ENCODE measurements at regions not wholly inside any gene's neighbourhood (a gene's known extent, or its start where the extent isn't known, plus 50 kb on each side); places are given as distances from the start of the nearest gene placed in this dataset.

- TF ChIP-seq PATZ1 (CRISPR knock-in tag; IDR thresholded peaks at IDR 0.05; ENCODE audit: borderline replicate concordance), result no peak
Observed at GRCh38 chr10:56895306-56895705, 534.2 kb upstream of the ZWINT start (continued).

- no peak for ATAC-seq
Observed at GRCh38 chr10:56881218-56881617, 520.2 kb upstream of the ZWINT start.

GRCh38 chr10:56880606-56881005 is 519.5 kb upstream of the ZWINT start:
- no peak for ATAC-seq
- TF ChIP-seq ZFP3 (CRISPR knock-in tag; IDR thresholded peaks at IDR 0.05), result no peak
- no peak for TF ChIP-seq PATZ1 (CRISPR knock-in tag; IDR thresholded peaks at IDR 0.05; ENCODE audit: borderline replicate concordance)
- no peak for TF ChIP-seq CREB5 (CRISPR knock-in tag; IDR thresholded peaks at IDR 0.05; ENCODE audit: low read depth)
- TF ChIP-seq ISL1 (CRISPR knock-in tag; IDR thresholded peaks at IDR 0.05), result no peak
- no peak for TF ChIP-seq TOX (CRISPR knock-in tag; IDR thresholded peaks at IDR 0.05; ENCODE audit: borderline replicate concordance)
- TF ChIP-seq CSDC2 (CRISPR knock-in tag; IDR thresholded peaks at IDR 0.05), result no peak
- no peak for TF ChIP-seq ZFP30 (CRISPR knock-in tag; IDR thresholded peaks at IDR 0.05)
- no peak for TF ChIP-seq TCF4 (CRISPR knock-in tag; IDR thresholded peaks at IDR 0.05; ENCODE audit: borderline replicate concordance)
- TF ChIP-seq BACH2 (CRISPR knock-in tag; IDR thresholded peaks at IDR 0.05; ENCODE audit: borderline replicate concordance), result no peak

More at GRCh38 chr10:56881218-56881617, 520.2 kb upstream of the ZWINT start:
- TF ChIP-seq ZFP3 (CRISPR knock-in tag; IDR thresholded peaks at IDR 0.05) (no peak), CSRNP3 (CRISPR knock-in tag; IDR thresholded peaks at IDR 0.05) (no peak), TOX (CRISPR knock-in tag; IDR thresholded peaks at IDR 0.05; ENCODE audit: borderline replicate concordance) (no peak), PPARA (CRISPR knock-in tag; IDR thresholded peaks at IDR 0.05; ENCODE audit: borderline replicate concordance) (no peak), CREB5 (CRISPR knock-in tag; IDR thresholded peaks at IDR 0.05; ENCODE audit: low read depth) (no peak), RARB (CRISPR knock-in tag; IDR thresholded peaks at IDR 0.05) (no peak), BACH2 (CRISPR knock-in tag; IDR thresholded peaks at IDR 0.05; ENCODE audit: borderline replicate concordance) (no peak), ARNTL (CRISPR knock-in tag; IDR thresholded peaks at IDR 0.05; ENCODE audit: borderline replicate concordance, low read depth) (no peak), ZNF8 (CRISPR knock-in tag; IDR thresholded peaks at IDR 0.05) (no peak), TSHZ2 (CRISPR knock-in tag; IDR thresholded peaks at IDR 0.05) (no peak), POU6F1 (CRISPR knock-in tag; IDR thresholded peaks at IDR 0.05; ENCODE audit: borderline replicate concordance, low read depth) (no peak), ESRRG (CRISPR knock-in tag; IDR thresholded peaks at IDR 0.05) (no peak), SNAI2 (CRISPR knock-in tag; IDR thresholded peaks at IDR 0.05) (no peak)
